ENCODE measurements at regions not wholly inside any gene's neighbourhood (a gene's known extent, or its start where the extent isn't known, plus 50 kb on each side); places are given as distances from the start of the nearest gene placed in this dataset.

- TF ChIP-seq CTCF (conservative IDR thresholded peaks at IDR 0.05) (no peak), EZH2 (IDR thresholded peaks at IDR 0.05; ENCODE audit: low read depth) (no peak)
These were observed 284.2 kb upstream of the SEMA6A start for GRCh38 chr5:116858705-116859333.
